Parathyroid adenoma (tissue), 2 donors: ENCODE measurements at regions not wholly inside any gene's neighbourhood (a gene's known extent, or its start where the extent isn't known, plus 50 kb on each side); places are given as distances from the start of the nearest gene placed in this dataset.
A peak's percentile ranks its signal among the peaks of the same experiment; 100 is the strongest.

Experiments used
- H2AFZ ChIP-seq: fragments of 300-600 bp; sonication (generic); one replicate; pipeline ENCODE4 v1.7.0; 2017; ENCODE audit warnings: antibody characterized with exemption, mild to moderate bottlenecking
- H3K27ac ChIP-seq: fragments of 300-600 bp; sonication (generic); one replicate; pipeline ENCODE4 v1.7.0; 2017
- H3K27me3 ChIP-seq: fragments of 300-600 bp; sonication (generic); one replicate; pipeline ENCODE4 v1.7.0; 2017; ENCODE audit warnings: low read length; ENCODE audit not compliant: control insufficient read depth, insufficient read depth
- H3K36me3 ChIP-seq: fragments of 300-600 bp; sonication (generic); one replicate; pipeline ENCODE4 v1.7.0; 2017; ENCODE audit warnings: low read length; ENCODE audit not compliant: control insufficient read depth, insufficient read depth
- H3K4me1 ChIP-seq: fragments of 300-600 bp; sonication (generic); one replicate; pipeline ENCODE4 v1.7.0; 2017; ENCODE audit warnings: control low read depth
- H3K4me2 ChIP-seq: fragments of 300-600 bp; sonication (generic); one replicate; pipeline ENCODE4 v1.7.0; 2017; ENCODE audit warnings: low read length
- H3K4me3 ChIP-seq: fragments of 300-600 bp; sonication (generic); one replicate; pipeline ENCODE4 v1.7.0; 2017; ENCODE audit warnings: low read depth, low read length
- H3K79me2 ChIP-seq: fragments of 300-600 bp; sonication (generic); one replicate; pipeline ENCODE4 v1.7.0; 2017; ENCODE audit warnings: control low read depth
- H3K9ac ChIP-seq: fragments of 300-600 bp; sonication (generic); one replicate; pipeline ENCODE4 v1.7.0; 2017; ENCODE audit warnings: mild to moderate bottlenecking
- H3K9me3 ChIP-seq: fragments of 300-600 bp; sonication (generic); one replicate; pipeline ENCODE4 v1.7.0; 2017; ENCODE audit warnings: low read length; ENCODE audit not compliant: control insufficient read depth
- TF ChIP-seq, protein P1 (sequence below): fragments of 300-600 bp; sonication (generic); IDR thresholded peaks from one replicate; pipeline ENCODE4 v1.7.0; 2017; ENCODE audit warnings: antibody characterized with exemption, mild to moderate bottlenecking
- donor health status: primary hyperparathyroidism.

GRCh38 chr6:139923964-139924475 lies 549.6 kb upstream of the CITED2 start:
- H3K4me3 ChIP-seq = no peak overlapping the region
- H3K27ac ChIP-seq = peak overlapping the region; percentile 13
- no peaks in the 10 kb centered on the region for H3K79me2 ChIP-seq
- no peak overlapping the region for H3K9ac ChIP-seq
- H2AFZ ChIP-seq = peak overlapping the region; percentile 43
- no peak overlapping the region for H3K4me2 ChIP-seq
- H3K36me3 ChIP-seq = no peaks in the 10 kb centered on the region
- TF ChIP-seq, protein P1, sequence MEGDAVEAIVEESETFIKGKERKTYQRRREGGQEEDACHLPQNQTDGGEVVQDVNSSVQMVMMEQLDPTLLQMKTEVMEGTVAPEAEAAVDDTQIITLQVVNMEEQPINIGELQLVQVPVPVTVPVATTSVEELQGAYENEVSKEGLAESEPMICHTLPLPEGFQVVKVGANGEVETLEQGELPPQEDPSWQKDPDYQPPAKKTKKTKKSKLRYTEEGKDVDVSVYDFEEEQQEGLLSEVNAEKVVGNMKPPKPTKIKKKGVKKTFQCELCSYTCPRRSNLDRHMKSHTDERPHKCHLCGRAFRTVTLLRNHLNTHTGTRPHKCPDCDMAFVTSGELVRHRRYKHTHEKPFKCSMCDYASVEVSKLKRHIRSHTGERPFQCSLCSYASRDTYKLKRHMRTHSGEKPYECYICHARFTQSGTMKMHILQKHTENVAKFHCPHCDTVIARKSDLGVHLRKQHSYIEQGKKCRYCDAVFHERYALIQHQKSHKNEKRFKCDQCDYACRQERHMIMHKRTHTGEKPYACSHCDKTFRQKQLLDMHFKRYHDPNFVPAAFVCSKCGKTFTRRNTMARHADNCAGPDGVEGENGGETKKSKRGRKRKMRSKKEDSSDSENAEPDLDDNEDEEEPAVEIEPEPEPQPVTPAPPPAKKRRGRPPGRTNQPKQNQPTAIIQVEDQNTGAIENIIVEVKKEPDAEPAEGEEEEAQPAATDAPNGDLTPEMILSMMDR = no peak
- H3K4me1 ChIP-seq = peaks cover 37% of the 10 kb centered on the region
- no peaks in the 10 kb centered on the region for H3K9me3 ChIP-seq
- no peaks in the 10 kb centered on the region for H3K27me3 ChIP-seq

- H3K9ac ChIP-seq = no peak overlapping the region
- no peak overlapping the region for H3K27ac ChIP-seq
- no peaks in the 10 kb centered on the region for H3K36me3 ChIP-seq
- no peaks in the 10 kb centered on the region for H3K79me2 ChIP-seq
- H2AFZ ChIP-seq = no peak overlapping the region
- TF ChIP-seq, protein P1 = no peak
- H3K4me1 ChIP-seq = peaks cover 26% of the 10 kb centered on the region
- H3K27me3 ChIP-seq = no peaks in the 10 kb centered on the region
- H3K4me2 ChIP-seq = no peak overlapping the region
- no peak overlapping the region for H3K4me3 ChIP-seq
- no peaks in the 10 kb centered on the region for H3K9me3 ChIP-seq
Measured at GRCh38 chr6:139922236-139922635, 547.8 kb upstream of the CITED2 start.

DNA sequence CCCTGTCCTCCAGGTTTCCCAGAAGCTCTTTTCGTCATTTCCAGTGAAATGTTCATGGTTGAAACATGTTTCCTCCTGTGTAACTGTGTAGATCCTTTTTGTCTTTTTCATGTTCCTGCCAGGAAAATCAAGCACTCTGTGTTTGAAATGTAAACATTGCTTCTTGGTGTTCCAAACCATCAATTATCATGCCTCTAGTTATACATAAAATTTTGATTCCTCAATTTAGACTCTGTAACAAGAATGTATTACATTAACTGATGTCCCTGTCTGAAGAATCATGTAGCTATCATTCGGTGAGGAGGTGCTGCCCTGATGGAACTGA lies 546.3 kb upstream of the CITED2 start:
- TF ChIP-seq, protein P1 = no peak
- Histone ChIP-seq H3K27ac (no peak overlapping the region), H2AFZ (peak overlapping the region; percentile 45), H3K27me3 (no peaks in the 10 kb centered on the region), H3K4me2 (no peak overlapping the region), H3K4me1 (peaks cover 12% of the 10 kb centered on the region), H3K79me2 (no peaks in the 10 kb centered on the region), H3K9me3 (no peaks in the 10 kb centered on the region), H3K4me3 (no peak overlapping the region), H3K36me3 (no peaks in the 10 kb centered on the region), H3K9ac (no peak overlapping the region)

DNA sequence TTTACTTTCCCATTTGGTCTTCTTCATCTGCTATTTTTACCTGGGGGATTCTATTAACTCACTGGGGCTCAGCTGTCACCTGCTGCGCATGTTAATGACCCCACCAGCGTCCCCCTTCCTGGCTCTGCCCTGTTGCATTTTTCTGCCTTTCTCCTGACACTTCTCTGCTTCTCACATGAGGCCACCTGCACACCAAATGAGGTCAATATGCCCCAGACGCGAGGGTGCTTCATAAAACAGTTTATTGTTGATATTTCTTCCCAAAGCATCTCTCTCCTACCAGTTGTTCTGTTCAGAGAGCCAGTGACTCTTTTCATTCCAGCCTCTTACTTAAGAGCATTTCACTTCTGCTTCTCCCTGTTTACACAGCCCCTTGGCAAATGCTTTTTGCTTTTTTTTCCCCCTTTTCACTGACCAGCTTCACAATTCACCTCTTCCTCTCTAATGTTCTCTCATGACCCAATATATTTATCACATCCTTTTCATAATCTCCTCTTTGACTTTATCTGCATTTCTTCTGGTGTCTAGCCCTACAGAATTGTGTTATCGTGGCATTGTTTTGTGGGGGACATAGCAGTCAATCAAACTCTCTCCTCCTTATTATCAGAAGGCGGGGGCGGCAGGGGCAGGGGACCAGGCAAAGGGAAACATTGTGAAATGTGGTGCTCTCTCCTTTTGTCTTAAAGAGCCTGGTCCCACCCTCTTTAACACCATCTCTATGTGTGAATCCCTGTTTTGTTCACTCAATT lies 545.8 kb upstream of the CITED2 start:
- Histone ChIP-seq H3K9me3 (no peaks in the 10 kb centered on the region), H3K79me2 (no peaks in the 10 kb centered on the region), H3K4me1 (peaks cover 9% of the 10 kb centered on the region), H3K36me3 (no peaks in the 10 kb centered on the region), H3K27ac (peak overlapping the region; percentile 12), H3K4me2 (no peak overlapping the region), H3K9ac (no peak overlapping the region), H3K4me3 (no peak overlapping the region), H3K27me3 (no peaks in the 10 kb centered on the region), H2AFZ (peak overlapping the region; percentile 45)
- TF ChIP-seq, protein P1 = no peak
